PFSK-1 (cell line): ENCODE measurements at regions not wholly inside any gene's neighbourhood (a gene's known extent, or its start where the extent isn't known, plus 50 kb on each side); places are given as distances from the start of the nearest gene placed in this dataset.

ENCODE experiments used
- FOXP2 ChIP-seq: optimal IDR thresholded peaks from 2 replicates; pipeline ENCODE3; 2011; ENCODE audit warnings: borderline replicate concordance, control low read depth, inconsistent platforms; ENCODE audit not compliant: insufficient read depth; ENCODE audit errors: extremely low read length, extremely low read depth
- POLR2AphosphoS5 ChIP-seq: IDR thresholded peaks from 2 replicates; pipeline ENCODE4 v1.6.1; 2012; ENCODE audit warnings: low read depth, mild to moderate bottlenecking, control low read depth, low read length, moderate library complexity
- REST ChIP-seq, 2 experiments: IDR thresholded peaks; 2 replicates each; pipeline versions ENCODE4 v1.6.1 to v1.8.0; 2011 to 2012; ENCODE audit warnings: low read depth in 2 of 2, low read length in 2 of 2, control low read depth in 1 of 2, inconsistent platforms in 1 of 2, mild to moderate bottlenecking in 1 of 2, moderate library complexity in 1 of 2; ENCODE audit not compliant: insufficient read depth in 1 of 2
- SIN3A ChIP-seq: IDR thresholded peaks from 2 replicates; pipeline ENCODE4 v1.6.1; 2012; ENCODE audit warnings: mild to moderate bottlenecking, low read length, moderate library complexity, borderline replicate concordance; ENCODE audit not compliant: insufficient read depth
- TAF1 ChIP-seq: IDR thresholded peaks from 2 replicates; pipeline ENCODE4 v1.6.1; 2012; ENCODE audit warnings: low read length, control low read depth, borderline replicate concordance; ENCODE audit not compliant: insufficient read depth

DNA sequence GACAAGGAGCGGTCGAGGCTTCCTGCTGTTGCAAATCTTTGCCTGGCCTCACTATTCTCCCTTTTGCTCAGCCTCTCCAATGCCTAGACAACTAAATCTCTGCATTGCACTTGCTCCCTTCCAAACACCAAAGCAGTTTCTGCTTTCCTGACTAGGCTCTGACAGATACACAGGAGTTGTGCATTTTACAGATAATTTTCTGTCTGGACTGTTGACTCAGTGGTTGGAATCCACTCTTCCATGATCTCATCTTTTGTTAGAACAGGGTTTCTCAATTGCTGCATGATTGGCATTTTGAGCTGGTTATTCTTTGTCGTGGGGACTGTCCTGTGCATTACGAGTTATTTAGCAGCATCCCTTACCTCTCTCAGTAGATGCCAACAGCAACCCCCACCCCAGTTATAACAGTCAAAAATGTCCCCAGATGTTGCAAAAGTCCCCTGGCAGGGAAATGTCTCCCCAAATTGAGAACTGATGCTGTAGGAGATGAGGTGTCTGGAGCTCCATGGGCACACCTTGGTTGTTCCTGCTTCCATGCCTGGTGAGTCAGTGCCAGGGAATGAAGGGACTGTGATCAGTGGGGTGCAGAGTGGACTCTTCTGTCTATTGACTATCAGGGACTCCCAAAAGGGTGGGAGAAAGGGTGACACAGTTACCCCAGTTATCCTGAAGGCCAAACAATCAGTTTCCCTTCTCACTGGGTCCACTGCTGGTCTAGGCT, 557.4 kb upstream of the PSMD7 start:
- TF ChIP-seq TAF1 = no peak

- TF ChIP-seq POLR2AphosphoS5 (no peak), SIN3A (no peak), TAF1 (no peak)
These were observed 558.3 kb upstream of the PSMD7 start for GRCh38 chr16:73738266-73738665.

- no peak for TF ChIP-seq POLR2AphosphoS5
- TF ChIP-seq FOXP2 = no peak
- TF ChIP-seq TAF1 = no peak
- no peak for TF ChIP-seq SIN3A
- no peak for TF ChIP-seq REST (IDR thresholded peaks at IDR 0.05; ENCODE audit: insufficient read depth in 1 of 2, low read depth in 2 of 2, low read length in 2 of 2)
These were observed 559.0 kb upstream of the PSMD7 start for GRCh38 chr16:73737637-73738036.

- TF ChIP-seq SIN3A (no peak), FOXP2 (no peak)
These were observed 560.7 kb upstream of the PSMD7 start for GRCh38 chr16:73735954-73736353.

DNA sequence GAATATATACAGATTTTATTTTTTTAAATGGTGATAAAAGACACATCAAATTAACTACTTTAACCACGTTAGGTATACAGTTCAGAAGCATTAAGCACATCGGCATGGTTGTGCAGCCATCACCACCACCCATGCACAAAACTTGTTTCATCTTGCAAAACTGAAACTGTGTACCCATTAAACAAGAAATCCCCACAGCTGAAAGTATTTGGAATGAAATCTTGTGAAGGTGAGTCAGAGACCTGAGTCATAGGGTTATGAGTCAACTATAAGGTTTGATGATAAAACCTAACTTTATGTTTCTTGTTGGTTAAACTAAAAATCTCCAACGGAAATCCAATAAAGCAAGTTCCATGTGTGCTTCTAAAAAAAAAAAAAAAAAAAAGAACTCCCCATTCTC, 561.6 kb upstream of the PSMD7 start:
- no peak for TF ChIP-seq SIN3A
- no peak for TF ChIP-seq FOXP2
- no peak for TF ChIP-seq TAF1
- TF ChIP-seq POLR2AphosphoS5 = no peak
- no peak for TF ChIP-seq REST (IDR thresholded peaks at IDR 0.05; ENCODE audit: insufficient read depth in 1 of 2, low read depth in 2 of 2, low read length in 2 of 2)

GRCh38 chr16:73732681-73733080, 563.9 kb upstream of the PSMD7 start:
- no peak for TF ChIP-seq SIN3A
- no peak for TF ChIP-seq REST (IDR thresholded peaks at IDR 0.05; ENCODE audit: insufficient read depth in 1 of 2, low read depth in 2 of 2, low read length in 2 of 2)
- no peak for TF ChIP-seq FOXP2
- no peak for TF ChIP-seq POLR2AphosphoS5
- no peak for TF ChIP-seq TAF1

- no peak for TF ChIP-seq POLR2AphosphoS5
- no peak for TF ChIP-seq REST (IDR thresholded peaks at IDR 0.05; ENCODE audit: insufficient read depth in 1 of 2, low read depth in 2 of 2, low read length in 2 of 2)
- no peak for TF ChIP-seq FOXP2
- TF ChIP-seq SIN3A = no peak
- TF ChIP-seq TAF1 = no peak
These were observed 564.5 kb upstream of the PSMD7 start for GRCh38 chr16:73732143-73732542.
